ENCODE measurements at regions not wholly inside any gene's neighbourhood (a gene's known extent, or its start where the extent isn't known, plus 50 kb on each side); places are given as distances from the start of the nearest gene placed in this dataset.

GRCh38 chr2:207477896-207478295 is 51.9 kb upstream of the CREB1 start:
- no peak overlapping the region for H3K4me3 ChIP-seq
- no peak overlapping the region for H3K27ac ChIP-seq
- H3K27me3 ChIP-seq = no peaks in the 10 kb centered on the region
- TF ChIP-seq CTCF (IDR thresholded peaks at IDR 0.05) = no peak
- H3K9me3 ChIP-seq = no peaks in the 10 kb centered on the region
- H3K4me1 ChIP-seq = peaks cover 0 to 13% of the 10 kb centered on the region in 2 donors
- no peak for DNase-seq (ENCODE audit: low spot score)
- no peaks in the 10 kb centered on the region for H3K36me3 ChIP-seq

- Histone ChIP-seq H3K36me3 (no peaks in the 10 kb centered on the region), H3K27me3 (no peaks in the 10 kb centered on the region), H3K27ac (no peak overlapping the region), H3K9me3 (no peaks in the 10 kb centered on the region), H3K4me3 (no peak overlapping the region), H3K4me1 (peaks cover 0 to 7% of the 10 kb centered on the region in 2 donors)
- DNase-seq (ENCODE audit: low spot score) = no peak
- TF ChIP-seq CTCF (IDR thresholded peaks at IDR 0.05) = no peak
Measured at GRCh38 chr2:207478572-207478971, 51.2 kb upstream of the CREB1 start.

- Histone ChIP-seq H3K36me3 (no peaks in the 10 kb centered on the region), H3K9me3 (no peaks in the 10 kb centered on the region), H3K4me1 (peaks cover 0 to 7% of the 10 kb centered on the region in 2 donors), H3K4me3 (no peak overlapping the region), H3K27me3 (no peaks in the 10 kb centered on the region), H3K27ac (no peak overlapping the region)
- TF ChIP-seq CTCF (IDR thresholded peaks at IDR 0.05) = no peak
- DNase-seq (ENCODE audit: low spot score) = no peak
Measured at GRCh38 chr2:207479198-207479785, 50.5 kb upstream of the CREB1 start.

Small RNA genes in the stretch of these regions (microRNA-seq; reads per million reads assigned to microRNA genes)
- gene MIR1302-4 (ENCODE audit: borderline number of aligned reads in 2 of 2, borderline replicate concordance in 1 of 2) = 0 reads per million in 2 donors

Data from right atrium auricular region (tissue), 2 donors.